AG04450 (cell line): ENCODE measurements at regions not wholly inside any gene's neighbourhood (a gene's known extent, or its start where the extent isn't known, plus 50 kb on each side); places are given as distances from the start of the nearest gene placed in this dataset.

Source experiments
- CTCF ChIA-PET: fragments of 300-600, 350-600 bp; formaldehyde crosslinking; extraction: SDS; loops from one replicate; lab custom pipeline; 2022; ENCODE audit warnings: antibody characterized with exemption, inconsistent platforms; lab: Charles Lee
- POLR2A ChIA-PET: fragments of 350-600 bp; formaldehyde crosslinking; extraction: SDS; loops from one replicate; lab custom pipeline; 2021; ENCODE audit warnings: antibody characterized with exemption, inconsistent platforms; lab: Yijun Ruan, JAX
- DNase-seq: peaks from one replicate; pipeline ENCODE4 v3.0.0-alpha.2; 2011; ENCODE audit warnings: low read depth, low spot score
- H3K27ac ChIP-seq: one replicate; pipeline ENCODE4 v1.5.1; 2012; ENCODE audit warnings: low read depth, low read length, control low read depth
- H3K27me3 ChIP-seq: one replicate; pipeline ENCODE4 v1.6.0; 2012; ENCODE audit warnings: low read length; ENCODE audit not compliant: control insufficient read depth, insufficient read depth
- H3K4me3 ChIP-seq: 2 replicates; pipeline ENCODE4 v1.5.1; 2011; ENCODE audit warnings: mild to moderate bottlenecking, low read depth, low read length, control low read depth
- H3K9me3 ChIP-seq: 2 replicates; pipeline ENCODE4 v1.5.1; 2012; ENCODE audit warnings: low read length; ENCODE audit not compliant: control insufficient read depth, insufficient read depth
- TF ChIP-seq, protein P1 (sequence below): IDR thresholded peaks from 2 replicates; pipeline ENCODE4 v1.5.1; 2011; ENCODE audit warnings: low read depth, low read length, control low read depth, inconsistent platforms

DNA sequence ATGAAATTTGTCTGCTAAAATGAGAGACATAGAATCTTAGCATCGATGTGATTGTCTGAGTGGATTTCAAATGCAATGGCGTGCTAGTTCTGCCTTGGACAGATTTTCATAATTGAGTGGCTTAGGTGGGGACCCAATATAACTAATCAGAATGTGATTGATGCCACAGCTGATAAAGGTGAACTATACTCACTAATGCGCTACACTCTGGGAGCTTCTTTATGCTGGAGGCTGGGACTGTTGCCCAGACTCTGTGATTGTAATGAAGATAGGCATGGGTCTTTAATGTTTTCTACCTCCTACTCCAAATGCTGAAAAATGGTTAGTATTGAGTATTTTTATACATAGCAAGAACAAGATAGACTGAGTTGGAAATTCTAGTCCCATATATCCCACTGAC lies 339.5 kb upstream of the SLC39A10 start:
- H3K27ac ChIP-seq: no peak overlapping the region
- ChIA-PET CTCF (interaction anchor here (1.5 to 5.5 kb wide), 3 partner anchors 339 to 621 kb away, joined by 4 to 30 read pairs (median 11); partner anchors contain the start of gene SLC39A10), POLR2A (no interaction called here)

DNA sequence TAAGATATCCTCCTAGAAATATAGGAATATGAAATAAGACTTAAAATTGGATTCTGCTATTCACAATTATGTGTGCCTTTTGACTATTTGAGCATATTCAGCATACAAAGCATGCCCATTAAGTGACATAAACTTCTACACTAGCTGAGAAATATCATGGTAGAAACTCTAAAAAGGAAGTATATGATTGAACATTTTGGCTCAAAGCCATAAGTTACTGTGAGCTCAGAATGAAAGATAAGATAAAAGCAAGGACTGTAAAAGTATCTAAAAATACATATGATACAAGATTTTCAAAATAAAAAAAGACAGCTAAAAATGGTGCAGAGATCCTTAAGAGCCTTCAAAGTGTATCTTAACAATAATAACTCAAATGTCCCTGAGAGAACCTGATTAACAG lies 340.5 kb upstream of the SLC39A10 start:
- TF ChIP-seq, protein P1, sequence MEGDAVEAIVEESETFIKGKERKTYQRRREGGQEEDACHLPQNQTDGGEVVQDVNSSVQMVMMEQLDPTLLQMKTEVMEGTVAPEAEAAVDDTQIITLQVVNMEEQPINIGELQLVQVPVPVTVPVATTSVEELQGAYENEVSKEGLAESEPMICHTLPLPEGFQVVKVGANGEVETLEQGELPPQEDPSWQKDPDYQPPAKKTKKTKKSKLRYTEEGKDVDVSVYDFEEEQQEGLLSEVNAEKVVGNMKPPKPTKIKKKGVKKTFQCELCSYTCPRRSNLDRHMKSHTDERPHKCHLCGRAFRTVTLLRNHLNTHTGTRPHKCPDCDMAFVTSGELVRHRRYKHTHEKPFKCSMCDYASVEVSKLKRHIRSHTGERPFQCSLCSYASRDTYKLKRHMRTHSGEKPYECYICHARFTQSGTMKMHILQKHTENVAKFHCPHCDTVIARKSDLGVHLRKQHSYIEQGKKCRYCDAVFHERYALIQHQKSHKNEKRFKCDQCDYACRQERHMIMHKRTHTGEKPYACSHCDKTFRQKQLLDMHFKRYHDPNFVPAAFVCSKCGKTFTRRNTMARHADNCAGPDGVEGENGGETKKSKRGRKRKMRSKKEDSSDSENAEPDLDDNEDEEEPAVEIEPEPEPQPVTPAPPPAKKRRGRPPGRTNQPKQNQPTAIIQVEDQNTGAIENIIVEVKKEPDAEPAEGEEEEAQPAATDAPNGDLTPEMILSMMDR: no peak
- Histone ChIP-seq H3K27me3 (no peaks in the 10 kb centered on the region), H3K4me3 (no peak overlapping the region), H3K9me3 (no peaks in the 10 kb centered on the region), H3K27ac (no peak overlapping the region)
- ChIA-PET CTCF (interaction anchor here (0.8 to 5.5 kb wide), 4 partner anchors 340 to 751 kb away, joined by 4 to 30 read pairs (median 8); partner anchors contain the start of gene SLC39A10), POLR2A (no interaction called here)
- no peak for DNase-seq

More for the DNA sequence above, 339.5 kb upstream of the SLC39A10 start:
- no peaks in the 10 kb centered on the region for H3K27me3 ChIP-seq
- H3K9me3 ChIP-seq: no peaks in the 10 kb centered on the region
- DNase-seq: no peak
- TF ChIP-seq, protein P1: no peak
- H3K4me3 ChIP-seq: no peak overlapping the region

DNA sequence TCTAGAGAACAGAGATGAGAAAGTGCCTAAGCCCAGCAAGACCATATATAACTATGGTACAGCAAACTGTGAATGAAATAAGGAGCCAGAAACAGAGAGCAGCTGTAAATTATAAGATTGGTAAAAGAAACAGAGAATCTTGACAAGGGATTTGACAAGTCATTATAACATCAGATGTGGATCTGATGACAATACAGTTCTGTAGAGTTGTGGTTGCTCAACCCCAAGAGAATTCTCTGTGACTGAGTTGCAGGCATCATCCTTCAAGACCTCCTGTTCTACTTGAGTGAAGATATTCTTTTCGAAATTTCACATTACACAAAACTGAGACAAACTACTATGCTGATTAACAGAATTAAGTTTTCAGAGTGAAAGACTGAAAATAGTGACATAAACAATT lies 343.1 kb upstream of the SLC39A10 start:
- Histone ChIP-seq H3K27ac (no peak overlapping the region), H3K27me3 (no peaks in the 10 kb centered on the region), H3K4me3 (no peak overlapping the region), H3K9me3 (no peaks in the 10 kb centered on the region)
- DNase-seq: no peak
- TF ChIP-seq, protein P1: no peak
- ChIA-PET POLR2A (no interaction called here), CTCF (no interaction called here)

DNA sequence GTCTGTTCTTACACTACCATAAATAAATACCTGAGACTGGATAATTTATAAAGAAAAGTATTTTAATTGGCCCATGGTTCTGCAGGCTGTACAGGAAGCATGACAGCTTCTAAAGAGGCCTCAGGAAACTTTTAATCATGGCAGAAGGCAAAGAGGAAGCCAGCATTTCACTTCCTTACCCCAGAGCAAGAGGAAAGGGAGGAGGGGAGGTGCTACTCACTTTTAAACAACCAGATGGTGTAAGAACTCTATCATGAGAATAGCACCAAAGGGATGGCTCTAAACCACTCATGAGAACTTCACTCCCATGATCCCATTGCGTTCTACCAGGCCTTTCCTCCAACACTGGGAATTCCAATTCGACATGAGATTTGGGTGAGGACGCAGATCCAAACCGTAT lies 344.4 kb upstream of the SLC39A10 start:
- CTCF ChIA-PET: no interaction called here
- H3K9me3 ChIP-seq: no peaks in the 10 kb centered on the region
- TF ChIP-seq, protein P1: no peak
- POLR2A ChIA-PET: no interaction called here
- H3K4me3 ChIP-seq: no peak overlapping the region
- H3K27me3 ChIP-seq: no peaks in the 10 kb centered on the region
- H3K27ac ChIP-seq: no peak overlapping the region
- DNase-seq: no peak

GRCh38 chr2:195308163-195308562 lies 348.9 kb upstream of the SLC39A10 start:
- TF ChIP-seq, protein P1: no peak
- Histone ChIP-seq H3K4me3 (no peak overlapping the region), H3K27me3 (no peaks in the 10 kb centered on the region), H3K9me3 (no peaks in the 10 kb centered on the region), H3K27ac (no peak overlapping the region)
- ChIA-PET CTCF (no interaction called here), POLR2A (no interaction called here)
- DNase-seq: no peak
